ENCODE measurements at regions not wholly inside any gene's neighbourhood (a gene's known extent, or its start where the extent isn't known, plus 50 kb on each side); places are given as distances from the start of the nearest gene placed in this dataset.
A peak's percentile ranks its signal among the peaks of the same experiment; 100 is the strongest.

GRCh38 chr12:43008953-43009845 lies 419.7 kb upstream of the PRICKLE1 start:
- WGBS, 2 donors: 47 to 79% methylated on average over 2 of the region's 2 CpGs
- no peak for ATAC-seq (ENCODE audit: insufficient read depth, low FRiP score)
- no peak overlapping the region for H3K4me3 ChIP-seq
- H3K4me1 ChIP-seq (ENCODE audit: control insufficient read depth in 5 of 5, insufficient read depth in 5 of 5, low read length in 5 of 5): peaks cover 0 to 12% (median 2%) of the 10 kb centered on the region in 5 donors
- H3K9me3 ChIP-seq (ENCODE audit: control insufficient read depth in 4 of 4, insufficient read depth in 3 of 4, low read length in 3 of 4): no peaks in the 10 kb centered on the region
- H3K9ac ChIP-seq (ENCODE audit: insufficient read depth in 1 of 2, low read length in 2 of 2): no peak overlapping the region
- no peaks in the 10 kb centered on the region for H3K27me3 ChIP-seq (ENCODE audit: control insufficient read depth in 3 of 3, insufficient read depth in 3 of 3, low read length in 2 of 3)
- no peak overlapping the region for H3K27ac ChIP-seq (ENCODE audit: low read depth in 1 of 2, low read length in 1 of 2)
- no peak for TF ChIP-seq CTCF (IDR thresholded peaks at IDR 0.05; ENCODE audit: control extremely low read depth, extremely low read depth)
- peak; percentile 33 to 79 (median 71) for DNase-seq
- H3K36me3 ChIP-seq (ENCODE audit: control insufficient read depth in 4 of 4, insufficient read depth in 4 of 4, low read length in 4 of 4): no peaks in the 10 kb centered on the region

DNA sequence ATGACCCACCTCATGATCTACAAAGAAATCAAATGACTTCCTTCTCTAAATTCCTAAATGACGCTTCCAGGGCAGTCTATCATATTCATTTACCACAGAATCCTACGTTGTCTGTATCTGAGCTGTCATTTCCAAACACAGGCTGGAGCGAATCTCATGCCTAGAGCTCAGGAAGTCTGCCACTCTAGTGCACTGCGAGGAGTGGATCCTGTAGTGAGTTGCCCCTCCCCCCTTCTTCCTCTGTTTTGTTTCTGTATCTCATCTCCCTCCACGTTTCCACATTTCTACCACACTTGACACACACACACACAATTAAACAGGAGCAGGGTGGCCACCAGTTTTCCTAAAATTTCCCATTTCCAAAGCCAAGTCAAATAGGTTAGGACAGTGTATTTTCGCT lies 415.4 kb upstream of the PRICKLE1 start:
- no peak for ATAC-seq (ENCODE audit: insufficient read depth, low FRiP score)

DNA sequence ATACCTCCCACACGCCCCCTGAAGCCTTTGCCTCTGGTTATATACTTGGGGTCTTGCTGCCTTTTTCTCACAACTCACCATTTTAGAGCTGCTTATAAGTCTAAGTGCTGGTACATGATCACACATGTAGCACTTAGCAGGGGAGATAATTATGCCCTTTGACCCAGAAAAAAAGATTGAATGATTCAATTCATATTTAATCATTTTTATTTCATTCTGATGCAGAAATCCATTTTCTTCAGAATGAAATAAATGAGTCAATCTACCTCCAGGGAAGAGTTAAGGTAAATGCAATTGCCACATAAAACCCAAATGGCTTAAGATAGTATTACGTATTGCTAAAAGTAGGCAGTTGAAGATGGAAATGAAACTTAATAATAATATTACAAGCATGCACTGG lies 414.6 kb upstream of the PRICKLE1 start:
- no peak overlapping the region for H3K4me3 ChIP-seq
- H3K27me3 ChIP-seq (ENCODE audit: control insufficient read depth in 3 of 3, insufficient read depth in 3 of 3, low read length in 2 of 3): no peaks in the 10 kb centered on the region
- no peak for ATAC-seq (ENCODE audit: insufficient read depth, low FRiP score)
- no peak overlapping the region for H3K9ac ChIP-seq (ENCODE audit: insufficient read depth in 1 of 2, low read length in 2 of 2)
- WGBS, 2 donors: 89 to 95% methylated on average over 2 of the region's 2 CpGs
- TF ChIP-seq CTCF (IDR thresholded peaks at IDR 0.05; ENCODE audit: control extremely low read depth, extremely low read depth): no peak
- H3K9me3 ChIP-seq (ENCODE audit: control insufficient read depth in 4 of 4, insufficient read depth in 3 of 4, low read length in 3 of 4): peaks cover 0 to 2% (median 0%) of the 10 kb centered on the region in 4 donors
- H3K27ac ChIP-seq (ENCODE audit: low read depth in 1 of 2, low read length in 1 of 2): no peak overlapping the region
- peaks cover 0 to 6% (median 0%) of the 10 kb centered on the region in 5 donors for H3K4me1 ChIP-seq (ENCODE audit: control insufficient read depth in 5 of 5, insufficient read depth in 5 of 5, low read length in 5 of 5)
- no peak for DNase-seq
- H3K36me3 ChIP-seq (ENCODE audit: control insufficient read depth in 4 of 4, insufficient read depth in 4 of 4, low read length in 4 of 4): no peaks in the 10 kb centered on the region

More for the DNA sequence above, 415.4 kb upstream of the PRICKLE1 start:
- Histone ChIP-seq H3K9me3 (ENCODE audit: control insufficient read depth in 4 of 4, insufficient read depth in 3 of 4, low read length in 3 of 4) (peaks cover 0 to 2% (median 0%) of the 10 kb centered on the region in 4 donors), H3K4me1 (ENCODE audit: control insufficient read depth in 5 of 5, insufficient read depth in 5 of 5, low read length in 5 of 5) (peaks cover 0 to 12% (median 2%) of the 10 kb centered on the region in 5 donors), H3K4me3 (no peak overlapping the region), H3K27ac (ENCODE audit: low read depth in 1 of 2, low read length in 1 of 2) (no peak overlapping the region), H3K27me3 (ENCODE audit: control insufficient read depth in 3 of 3, insufficient read depth in 3 of 3, low read length in 2 of 3) (no peaks in the 10 kb centered on the region), H3K36me3 (ENCODE audit: control insufficient read depth in 4 of 4, insufficient read depth in 4 of 4, low read length in 4 of 4) (no peaks in the 10 kb centered on the region), H3K9ac (ENCODE audit: insufficient read depth in 1 of 2, low read length in 2 of 2) (no peak overlapping the region)
- peak in 2 of 3 donors; percentile 7 to 44 for DNase-seq
- 30 to 38% methylated on average over 6 of the region's 6 CpGs for WGBS, 2 donors
- no peak for TF ChIP-seq CTCF (IDR thresholded peaks at IDR 0.05; ENCODE audit: control extremely low read depth, extremely low read depth)

Data from lung (tissue), 11 donors.